Loucy (cell line): ENCODE measurements at regions not wholly inside any gene's neighbourhood (a gene's known extent, or its start where the extent isn't known, plus 50 kb on each side); places are given as distances from the start of the nearest gene placed in this dataset.

ENCODE experiments used
- H2AFZ ChIP-seq: fragments of 200-600 bp; sonication (generic); 2 replicates; pipeline ENCODE4 v1.6.0; 2016; ENCODE audit warnings: antibody characterized with exemption, mild to moderate bottlenecking, low read length, moderate library complexity
- H3F3A ChIP-seq: fragments of 200-600 bp; 2 replicates; pipeline ENCODE4 v1.6.0; 2016; ENCODE audit warnings: antibody characterized with exemption, low read depth, mild to moderate bottlenecking
- H3K27me3 ChIP-seq: fragments of 200-600 bp; sonication (generic); 2 replicates; pipeline ENCODE4 v1.6.1; 2014; ENCODE audit warnings: low read length, mild to moderate bottlenecking; ENCODE audit not compliant: insufficient read depth, poor library complexity, severe bottlenecking
- H3K36me3 ChIP-seq: fragments of 200-600 bp; sonication (generic); 2 replicates; pipeline ENCODE4 v1.6.1; 2016; ENCODE audit warnings: low read length; ENCODE audit not compliant: insufficient read depth
- H3K4me1 ChIP-seq: fragments of 200-600 bp; sonication (generic); 2 replicates; pipeline ENCODE4 v1.5.1; 2014; ENCODE audit warnings: low read length, mild to moderate bottlenecking; ENCODE audit not compliant: insufficient read depth, poor library complexity, severe bottlenecking
- H3K4me2 ChIP-seq: fragments of 200-600 bp; sonication (generic); 2 replicates; pipeline ENCODE4 v1.6.0; 2014; ENCODE audit warnings: antibody characterized with exemption, low read length, low read depth, mild to moderate bottlenecking; ENCODE audit not compliant: poor library complexity, severe bottlenecking
- H3K4me3 ChIP-seq: fragments of 200-600 bp; sonication (generic); 2 replicates; pipeline ENCODE4 v1.5.1; 2014; ENCODE audit warnings: low read length, mild to moderate bottlenecking, mixed read lengths; ENCODE audit not compliant: poor library complexity, severe bottlenecking
- H3K79me2 ChIP-seq: fragments of 200-600 bp; sonication (generic); 2 replicates; pipeline ENCODE4 v1.6.1; 2014; ENCODE audit warnings: low read length; ENCODE audit not compliant: insufficient read depth
- H3K9ac ChIP-seq: fragments of 200-600 bp; sonication (generic); 2 replicates; pipeline ENCODE4 v1.6.0; 2014; ENCODE audit warnings: mild to moderate bottlenecking, low read depth, low read length, moderate library complexity; ENCODE audit not compliant: poor library complexity, severe bottlenecking
- H3K9me2 ChIP-seq: fragments of 200-600 bp; sonication (generic); replicated peaks from 2 replicates; pipeline ENCODE4 v1.6.1; 2016; ENCODE audit warnings: low read depth, low read length, mixed read lengths
- H3K9me3 ChIP-seq: fragments of 200-600 bp; sonication (generic); 2 replicates; pipeline ENCODE4 v1.6.1; 2014; ENCODE audit warnings: mild to moderate bottlenecking, antibody characterized with exemption, low read length, low read depth; ENCODE audit not compliant: insufficient read depth
- H4K20me1 ChIP-seq: fragments of 200-600 bp; sonication (generic); 2 replicates; pipeline ENCODE4 v1.6.0; 2014; ENCODE audit warnings: antibody characterized with exemption, low read length, mild to moderate bottlenecking; ENCODE audit not compliant: insufficient read depth, poor library complexity, severe bottlenecking
- CTCF ChIP-seq: fragments of 200-600 bp; sonication (generic); conservative IDR thresholded peaks from 2 replicates; pipeline ENCODE4 v1.5.1; 2014; ENCODE audit warnings: mild to moderate bottlenecking, antibody characterized with exemption, low read length
- EZH2phosphoT487 ChIP-seq: fragments of 200-600 bp; IDR thresholded peaks from 2 replicates; pipeline ENCODE4 v1.6.1; 2018; ENCODE audit warnings: antibody characterized with exemption, mild to moderate bottlenecking, moderate library complexity, borderline replicate concordance

DNA sequence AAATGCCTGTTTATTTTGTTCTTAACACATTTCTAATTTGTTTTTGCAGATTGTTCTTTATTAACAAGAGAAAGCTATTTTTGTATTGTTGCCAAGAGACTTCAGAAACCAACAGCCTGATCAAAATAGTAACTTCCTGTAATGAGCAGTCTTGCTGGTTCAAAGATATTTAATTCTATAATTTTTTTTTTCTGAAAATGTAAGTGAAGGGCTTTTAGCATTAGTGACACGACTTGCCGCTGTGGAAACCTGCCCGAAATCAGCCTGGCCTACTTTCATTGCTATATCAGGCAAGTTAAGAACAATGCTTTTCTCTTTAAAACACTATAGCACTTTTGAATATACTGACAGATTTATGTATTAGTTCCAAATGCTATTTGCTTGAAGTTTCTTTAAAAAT, 374.3 kb downstream of the EFNB2 start:
- H3K9me3 ChIP-seq = no peaks in the 10 kb centered on the region
- no peaks in the 10 kb centered on the region for H3K4me1 ChIP-seq
- H3K79me2 ChIP-seq = no peaks in the 10 kb centered on the region
- TF ChIP-seq EZH2phosphoT487 (no peak), CTCF (no peak)
- no peak overlapping the region for H3K9ac ChIP-seq
- no peak overlapping the region for H3K4me2 ChIP-seq
- no peaks in the 10 kb centered on the region for H3K36me3 ChIP-seq
- no peak overlapping the region for H2AFZ ChIP-seq
- no peaks in the 10 kb centered on the region for H4K20me1 ChIP-seq
- H3K27me3 ChIP-seq = no peaks in the 10 kb centered on the region
- H3K4me3 ChIP-seq = no peak overlapping the region
- no peaks in the 10 kb centered on the region for H3F3A ChIP-seq
- H3K9me2 ChIP-seq = no peaks in the 10 kb centered on the region

GRCh38 chr13:106159295-106160195, 375.9 kb downstream of the EFNB2 start:
- Histone ChIP-seq H3K79me2 (no peaks in the 10 kb centered on the region), H3K36me3 (no peaks in the 10 kb centered on the region), H3K4me3 (no peak overlapping the region), H3K9me2 (no peaks in the 10 kb centered on the region), H3K27me3 (no peaks in the 10 kb centered on the region), H3K9me3 (no peaks in the 10 kb centered on the region), H3F3A (no peaks in the 10 kb centered on the region), H4K20me1 (no peaks in the 10 kb centered on the region), H3K9ac (no peak overlapping the region), H3K4me2 (no peak overlapping the region), H3K4me1 (no peaks in the 10 kb centered on the region), H2AFZ (no peak overlapping the region)
- TF ChIP-seq EZH2phosphoT487 (no peak), CTCF (no peak)

DNA sequence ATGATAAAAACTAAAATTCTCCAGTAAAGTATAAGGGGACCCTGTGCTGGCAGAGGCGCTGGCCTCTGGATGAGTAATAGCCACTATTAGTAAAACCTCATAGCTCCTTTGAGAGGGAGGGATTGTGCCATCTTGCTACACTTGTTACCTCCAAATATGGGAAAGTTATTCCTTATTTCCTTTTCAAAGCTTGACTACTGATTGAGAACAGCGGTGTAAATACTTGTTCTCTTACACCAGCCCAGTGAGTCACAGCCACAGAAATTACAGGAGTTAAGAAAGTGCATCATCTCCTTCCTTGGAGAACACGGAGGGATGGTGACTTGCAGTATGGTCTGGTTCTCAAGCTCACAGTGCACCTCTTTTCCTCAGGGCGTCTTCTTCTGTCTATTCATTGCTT, 379.0 kb downstream of the EFNB2 start:
- TF ChIP-seq EZH2phosphoT487 = no peak
- no peak for TF ChIP-seq CTCF
- Histone ChIP-seq H3K4me3 (no peak overlapping the region), H3K36me3 (no peaks in the 10 kb centered on the region), H3K9ac (no peak overlapping the region), H4K20me1 (no peaks in the 10 kb centered on the region), H3K4me2 (no peak overlapping the region), H2AFZ (no peak overlapping the region), H3K4me1 (no peaks in the 10 kb centered on the region), H3K9me3 (no peaks in the 10 kb centered on the region), H3K9me2 (no peaks in the 10 kb centered on the region), H3F3A (no peaks in the 10 kb centered on the region), H3K79me2 (no peaks in the 10 kb centered on the region), H3K27me3 (no peaks in the 10 kb centered on the region)
